Body of pancreas (tissue), 4 donors: ENCODE measurements at regions not wholly inside any gene's neighbourhood (a gene's known extent, or its start where the extent isn't known, plus 50 kb on each side); places are given as distances from the start of the nearest gene placed in this dataset.

ENCODE experiments used
- CTCF ChIP-seq, 7 experiments: fragments of 450-650 bp in 4 of 7; fragments of 200-600 bp in 3 of 7; sonication (generic) in 3 of 7; IDR thresholded peaks; one replicate each; pipeline ENCODE4 v1.5.1; 2016 to 2019; ENCODE audit warnings: antibody characterized with exemption in 7 of 7
- POLR2A ChIP-seq, 3 donors: fragments of 450-650 bp; IDR thresholded peaks; one replicate each; pipeline ENCODE4 v1.6.1; 2016; ENCODE audit warnings: antibody characterized with exemption in 3 of 3, mild to moderate bottlenecking in 2 of 3

DNA sequence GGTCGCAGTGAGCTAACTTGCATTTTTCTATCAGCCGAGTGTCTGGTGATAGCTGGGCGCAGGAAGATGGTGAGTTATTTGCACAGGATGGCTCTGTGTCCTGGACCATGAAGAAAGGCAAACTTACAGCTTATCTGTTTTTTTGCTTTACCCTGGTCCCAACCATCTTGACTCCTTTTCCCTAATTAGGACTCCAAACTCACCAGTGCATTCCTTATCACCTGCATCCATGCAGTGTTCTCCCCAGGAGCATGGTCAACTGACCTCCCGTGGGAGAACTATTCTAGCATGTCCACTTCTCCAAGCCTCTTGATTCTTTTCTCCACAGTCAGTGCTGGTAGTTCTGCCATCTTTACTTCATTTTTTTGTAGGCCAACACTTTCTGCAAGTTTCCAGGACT is 68.2 kb upstream of the WWC2 start:
- TF ChIP-seq CTCF (IDR thresholded peaks at IDR 0.05) (no peak), POLR2A (IDR thresholded peaks at IDR 0.05) (no peak)
